ENCODE measurements at regions not wholly inside any gene's neighbourhood (a gene's known extent, or its start where the extent isn't known, plus 50 kb on each side); places are given as distances from the start of the nearest gene placed in this dataset.

- in situ Hi-C loops (cut with MboI), result no loop called here
- H3K9me3 ChIP-seq (replicated peaks; ENCODE audit: control insufficient read depth, insufficient read depth, low read depth, low read length), result no peaks in the 10 kb centered on the region
- H3K79me2 ChIP-seq (ENCODE audit: control insufficient read depth, insufficient read depth, low read length), result no peaks in the 10 kb centered on the region
- intact Hi-C loops (cut with micrococcal nuclease), result no loop called here
- peaks cover 0 to 6% of the 10 kb centered on the region in 2 experiments; a peak in 2 of 5 replicates for H3K4me1 ChIP-seq (replicated peaks in 1 of 2; ENCODE audit: control insufficient read depth in 2 of 2, insufficient read depth in 2 of 2, low read length in 2 of 2)
- H3K4me3 ChIP-seq, result no peak overlapping the region
- FAIRE-seq (no peak), DNase-seq (ENCODE audit: extremely low read depth in 1 of 4, low spot score in 3 of 4) (no peak), ATAC-seq (no peak)
- H2AFZ ChIP-seq (ENCODE audit: low read depth, low read length), result no peak overlapping the region
- H3K4me2 ChIP-seq (ENCODE audit: insufficient read depth, low read length), result no peak overlapping the region
- no peak overlapping the region for H3K9ac ChIP-seq (ENCODE audit: insufficient read depth in 1 of 2, low read depth in 2 of 2, low read length in 2 of 2)
- H3K27ac ChIP-seq (ENCODE audit: extremely low read depth, low read depth, low read length), result no peak overlapping the region
- no peaks in the 10 kb centered on the region for H3K36me3 ChIP-seq (ENCODE audit: control insufficient read depth, insufficient read depth, low read length)
- ChIA-PET CTCF (ENCODE audit: low intra/inter-chr PET ratio) (no interaction called here), POLR2A (no interaction called here)
- H3K9me1 ChIP-seq (ENCODE audit: control insufficient read depth, insufficient read depth, low read length), result no peaks in the 10 kb centered on the region
- WGBS (ENCODE audit: insufficient coverage, low coverage, missing lambda C conversion rate), result 47% methylated on average over 3 of the region's 3 CpGs
- no peaks in the 10 kb centered on the region for H3K27me3 ChIP-seq (ENCODE audit: control insufficient read depth in 2 of 2, insufficient read depth in 2 of 2, low read length in 2 of 2)
- H4K20me1 ChIP-seq (replicated peaks; ENCODE audit: control insufficient read depth, insufficient read depth, low read length), result no peaks in the 10 kb centered on the region
- TF ChIP-seq ZNF347 (CRISPR knock-in tag; IDR thresholded peaks at IDR 0.05; ENCODE audit: low read depth) (no peak), ZBTB17 (CRISPR knock-in tag; IDR thresholded peaks at IDR 0.05) (no peak), CEBPG (CRISPR knock-in tag; IDR thresholded peaks at IDR 0.05) (no peak), CEBPG (tag; conservative IDR thresholded peaks at IDR 0.05 in 1 of 2, IDR thresholded peaks at IDR 0.05 in 1 of 2) (peak in 1 of 2 experiments; percentile 67; a peak in 1 of 4 replicates), CEBPB (tag; IDR thresholded peaks at IDR 0.05) (peak; percentile 26; the same call in 1 of the 2 replicates), CBX3 (IDR thresholded peaks at IDR 0.05; ENCODE audit: borderline replicate concordance in 1 of 2, low read length in 2 of 2) (peak in 1 of 2 experiments; percentile 63; a peak in 1 of 3 replicates), ATF3 (IDR thresholded peaks at IDR 0.05) (peak; percentile 68), ATF3 (CRISPR knock-in tag; conservative IDR thresholded peaks at IDR 0.05) (no peak)
- BruUV-seq (replicated peaks), result no TSS peak
These were observed 616.6 kb downstream of the SLC16A7 start for GRCh38 chr12:60212159-60213000.

Measured in K562 (cell line).